ENCODE measurements at regions not wholly inside any gene's neighbourhood (a gene's known extent, or its start where the extent isn't known, plus 50 kb on each side); places are given as distances from the start of the nearest gene placed in this dataset.

- DNase-seq (ENCODE audit: low read depth), result no peak
These were observed 57.2 kb upstream of the JDP2 start for GRCh38 chr14:75370416-75371205.

DNA sequence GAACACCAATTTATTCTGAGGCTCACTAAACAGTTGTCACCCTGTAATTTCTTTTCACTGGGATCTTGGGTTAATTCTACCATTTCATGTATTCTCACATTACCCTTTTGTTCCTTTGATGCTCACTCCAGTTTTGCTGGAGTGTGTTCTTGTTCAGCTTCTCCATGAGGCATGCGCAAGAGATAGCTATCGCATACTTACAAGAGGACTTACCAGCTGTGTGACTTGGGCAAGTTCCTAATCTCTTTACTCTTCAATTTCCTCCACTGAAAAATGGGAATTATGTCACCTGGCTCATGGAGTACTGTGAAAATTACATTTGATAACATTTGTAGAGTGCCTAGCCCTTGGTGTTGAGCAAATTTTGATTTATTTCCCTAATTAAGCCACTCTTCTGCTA lies 56.5 kb upstream of the JDP2 start:
- no peak for DNase-seq (ENCODE audit: low read depth)

DNA sequence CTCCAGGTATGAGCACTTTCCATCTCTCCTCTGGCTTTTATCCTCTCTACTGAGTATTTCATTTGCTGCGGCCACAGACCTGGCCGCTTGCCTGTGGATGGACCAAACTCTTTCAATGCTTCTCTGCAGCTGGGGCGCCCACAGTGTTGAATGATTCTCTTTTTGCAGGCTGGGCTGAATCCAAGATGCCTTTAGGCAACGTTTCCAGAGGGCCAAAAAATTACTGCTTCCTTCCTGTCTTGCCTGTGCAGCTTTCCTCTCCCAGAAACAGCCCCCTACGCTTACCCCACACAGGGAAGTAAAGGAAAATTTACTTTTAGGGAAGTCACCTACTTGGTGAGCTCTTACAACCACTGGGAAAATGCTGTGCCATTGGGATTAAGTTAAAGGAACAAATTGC lies 55.6 kb upstream of the JDP2 start:
- no peak for DNase-seq (ENCODE audit: low read depth)

DNA sequence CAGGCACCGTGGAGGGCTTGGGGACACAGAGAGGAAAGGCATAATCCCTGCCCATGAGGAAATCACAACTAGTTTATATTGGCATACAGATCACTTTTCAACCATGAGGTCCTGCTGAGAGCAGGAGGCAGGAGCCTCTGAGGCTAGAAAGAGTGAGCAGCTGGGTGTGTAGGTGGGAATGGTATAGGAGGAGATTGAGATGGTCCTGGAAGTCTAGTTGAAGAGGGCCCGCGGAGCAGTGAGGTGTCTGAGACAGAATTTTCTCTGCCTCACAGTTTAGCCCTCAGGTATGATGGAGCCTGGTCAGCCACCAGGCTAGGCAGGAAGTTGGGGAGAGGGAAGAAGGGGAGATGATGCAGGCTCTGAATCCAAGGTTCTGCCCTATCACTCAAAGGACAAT lies 54.7 kb upstream of the JDP2 start:
- no peak for DNase-seq (ENCODE audit: low read depth)

DNA sequence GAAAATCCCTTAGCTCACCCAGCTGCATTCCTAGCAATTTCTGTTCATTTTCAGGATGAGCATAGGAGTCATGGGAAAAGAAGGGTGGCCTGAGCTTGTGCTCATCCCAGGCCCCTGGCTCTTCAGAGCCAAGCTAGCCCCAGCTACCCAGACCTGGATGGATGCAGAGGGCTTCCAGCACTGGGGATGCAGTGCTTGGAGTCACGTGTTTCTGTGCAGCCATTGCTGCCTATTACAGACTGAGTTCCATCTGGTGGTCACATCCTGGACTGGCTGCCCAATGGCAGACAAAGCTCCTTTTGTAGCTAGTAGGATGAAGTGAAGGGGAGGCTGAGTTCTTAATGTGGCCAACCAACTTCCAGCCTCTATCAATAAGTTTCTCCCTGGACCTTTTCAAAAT lies 54.2 kb upstream of the JDP2 start:
- DNase-seq (ENCODE audit: low read depth), result no peak

- DNase-seq (ENCODE audit: low read depth), result no peak
These were observed 52.9 kb upstream of the JDP2 start for GRCh38 chr14:75374911-75375310.

- no peak for DNase-seq (ENCODE audit: low read depth)
These were observed 51.8 kb upstream of the JDP2 start for GRCh38 chr14:75375983-75376382.

Data from activated gamma-delta T cell treated with anti-CD3 and anti-CD28 coated beads, Interleukin-2, amount 50 U/mL, for 16 hours (primary cell).